Umbilical cord (tissue), 1 donor: ENCODE measurements at regions not wholly inside any gene's neighbourhood (a gene's known extent, or its start where the extent isn't known, plus 50 kb on each side); places are given as distances from the start of the nearest gene placed in this dataset.
"Not testable (repeated sequence)": the region's sequence is repeated elsewhere in the genome, so short reads cannot be mapped to it uniquely, and the experiment has no call there.

ENCODE experiments used
- DNase-seq: peaks from one replicate; pipeline ENCODE4 v3.0.0-alpha.2; 2015; ENCODE audit warnings: low spot score

DNA sequence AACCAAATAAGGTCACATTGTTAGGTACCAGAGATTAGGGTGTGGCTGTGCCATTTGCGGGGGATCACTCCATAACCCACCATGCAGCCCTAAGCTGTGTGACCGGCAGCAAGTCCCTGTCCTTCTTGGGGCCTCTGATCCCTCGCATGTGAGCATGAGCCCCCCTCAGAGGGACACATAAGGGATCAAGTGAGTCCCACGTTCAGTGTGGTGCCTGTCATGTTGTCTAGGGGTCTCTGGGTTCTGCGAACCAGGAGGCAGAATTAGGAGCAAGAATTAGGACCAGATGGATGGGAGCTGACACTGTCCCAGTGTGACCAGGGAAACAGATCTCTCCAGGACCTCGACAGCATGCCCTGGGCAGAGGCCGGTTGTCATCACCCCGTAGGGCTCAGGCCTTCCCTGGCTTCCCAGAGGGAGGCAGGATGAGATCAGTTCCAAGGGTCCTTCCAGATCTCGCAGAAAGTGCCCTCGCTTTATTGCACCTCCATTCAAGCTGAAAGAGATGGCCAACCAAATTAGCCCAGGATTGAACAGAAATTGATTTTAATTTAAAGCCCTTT, 113.2 kb upstream of the OTOS start:
- no peak for DNase-seq

DNA sequence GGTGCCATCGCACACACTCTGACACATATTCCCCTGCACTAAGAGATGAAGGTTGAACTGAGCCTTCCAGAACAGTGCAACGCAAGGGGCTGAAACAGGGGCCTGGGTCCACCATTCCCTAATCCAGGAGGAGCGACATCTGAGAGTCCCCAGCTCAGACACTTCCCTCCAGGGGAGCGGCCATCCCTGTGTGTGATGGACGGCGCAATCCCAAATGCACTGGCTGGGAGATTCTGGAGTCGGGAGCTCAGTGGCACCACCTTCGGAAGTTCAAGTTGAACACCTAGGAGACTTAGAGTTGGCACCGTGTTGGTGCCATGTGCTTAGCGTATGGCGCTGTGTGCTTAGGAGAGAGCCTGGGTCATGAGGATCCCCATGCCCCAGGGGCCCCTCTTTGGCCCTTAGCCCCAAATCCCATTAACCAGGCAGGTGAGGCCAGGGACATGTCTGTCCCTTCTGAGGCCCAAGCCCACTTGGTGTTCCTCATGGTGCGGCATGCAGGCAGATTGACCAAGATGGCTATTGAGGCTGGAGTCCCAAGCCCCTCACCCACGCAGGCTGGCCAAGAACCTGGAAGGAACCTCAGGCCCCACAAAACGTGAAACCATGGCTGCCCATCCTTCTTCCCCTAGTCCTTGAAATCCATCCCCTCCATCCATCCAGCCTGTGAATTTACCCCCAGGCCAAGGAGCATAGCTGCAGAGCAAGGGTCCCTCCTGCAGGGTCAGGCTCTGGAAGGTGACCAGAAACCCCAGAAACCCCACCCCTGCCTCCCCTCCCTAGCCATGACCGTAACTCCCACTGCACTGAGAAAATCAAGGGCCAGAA, 114.1 kb upstream of the OTOS start:
- no peak for DNase-seq

DNA sequence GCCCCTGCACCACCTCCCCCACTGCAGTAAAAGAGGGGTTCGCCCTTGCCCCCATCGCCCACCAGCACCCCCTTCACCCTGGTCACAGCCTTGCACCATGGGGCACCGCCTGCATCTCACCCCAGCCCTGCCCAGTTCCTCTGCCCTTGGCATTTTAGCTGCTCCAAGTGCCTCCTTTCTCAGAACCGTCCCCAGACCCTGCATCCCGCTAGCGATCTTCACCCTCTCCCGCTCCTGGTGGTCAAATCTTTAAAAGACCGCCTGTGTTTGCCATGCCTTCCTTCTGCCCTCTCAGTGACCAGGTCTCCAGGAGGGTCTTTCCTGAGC, 114.7 kb upstream of the OTOS start:
- no peak for DNase-seq

DNA sequence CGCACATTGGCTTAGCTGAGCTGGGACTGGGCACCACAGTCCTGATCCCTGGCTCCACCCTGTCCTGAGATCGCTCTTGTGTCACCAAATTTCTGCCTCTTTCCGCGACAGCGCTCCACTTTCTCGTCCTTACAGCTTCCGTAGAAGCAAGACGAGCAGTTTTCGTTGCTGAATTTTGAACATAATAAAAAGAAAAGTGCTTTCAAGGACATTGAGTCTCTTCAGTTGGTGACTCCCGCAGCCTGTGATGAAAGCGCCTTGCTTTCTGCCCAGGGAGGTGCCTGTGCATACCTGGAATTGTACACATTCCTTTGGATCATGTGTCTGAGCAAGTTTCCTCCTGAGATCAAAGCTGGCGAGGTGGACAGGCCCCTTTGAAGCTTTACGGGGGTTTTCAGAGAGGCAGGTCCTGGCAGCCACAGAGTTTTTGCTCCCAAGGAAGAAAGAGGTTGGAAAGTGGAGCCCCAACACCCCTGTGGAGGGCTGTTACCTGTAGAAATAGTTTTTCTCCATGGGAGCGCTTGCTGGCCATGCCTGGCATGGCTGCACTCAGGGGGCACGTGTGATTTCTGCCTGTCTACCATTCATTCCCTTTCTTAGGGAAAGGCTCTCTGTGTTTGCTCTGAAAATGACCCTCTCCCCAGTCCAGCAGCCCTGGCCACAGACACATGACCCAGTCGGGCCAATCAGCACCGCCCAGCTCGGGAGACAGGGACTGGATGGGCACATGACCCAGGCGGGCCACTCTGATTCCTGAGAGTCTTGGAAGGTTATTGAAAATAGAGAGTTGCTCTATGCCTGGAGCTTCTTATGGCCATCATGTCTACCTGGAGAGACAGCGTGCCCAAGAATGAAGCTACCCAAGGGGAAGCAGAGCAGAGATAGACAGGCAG, 115.6 kb upstream of the OTOS start:
- peak; percentile 71 for DNase-seq

DNA sequence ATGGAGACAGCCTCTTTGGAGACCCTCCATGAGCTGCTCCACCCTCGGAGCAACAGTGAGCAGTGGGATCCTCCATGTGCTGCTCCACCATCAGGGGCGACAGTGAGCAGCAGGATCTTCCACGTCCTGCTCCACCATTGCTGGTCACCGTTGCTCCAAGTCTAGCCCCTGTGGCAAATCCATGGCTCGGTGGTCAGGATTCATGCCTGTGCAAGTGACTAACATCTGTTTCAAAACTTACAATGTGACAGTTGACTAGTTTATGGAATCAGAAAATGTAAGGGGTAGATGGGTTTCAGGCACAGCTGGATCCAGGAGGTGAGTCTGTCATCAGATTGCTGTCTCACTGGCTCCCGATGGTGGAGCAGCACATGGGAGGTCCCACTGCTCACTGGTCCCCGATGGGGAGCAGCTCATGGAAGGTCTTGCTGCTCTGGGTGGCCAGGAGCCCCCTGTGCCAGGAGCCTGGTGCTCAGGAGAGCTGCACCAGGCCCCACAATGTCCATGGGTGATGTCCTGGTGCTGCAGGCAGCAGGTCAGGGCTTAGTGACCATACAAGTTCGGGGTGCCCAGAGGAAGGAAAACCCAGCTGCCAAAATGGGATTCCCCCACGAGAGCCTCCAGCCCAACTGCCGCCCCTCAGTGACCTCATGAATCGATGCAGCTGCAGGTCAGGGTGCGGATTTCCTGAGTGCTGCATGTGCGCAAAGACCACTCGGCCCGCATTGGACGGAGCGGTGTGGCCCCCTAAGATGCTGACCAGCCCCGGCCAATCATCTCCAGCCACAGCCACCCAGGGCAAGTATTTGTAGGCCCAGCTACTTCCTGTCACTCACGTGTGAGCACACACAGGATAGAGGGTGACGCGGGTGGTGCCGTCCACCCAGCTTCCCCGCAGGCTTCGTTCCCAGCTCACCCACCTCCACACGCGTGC, 116.5 kb upstream of the OTOS start:
- no peak for DNase-seq

DNA sequence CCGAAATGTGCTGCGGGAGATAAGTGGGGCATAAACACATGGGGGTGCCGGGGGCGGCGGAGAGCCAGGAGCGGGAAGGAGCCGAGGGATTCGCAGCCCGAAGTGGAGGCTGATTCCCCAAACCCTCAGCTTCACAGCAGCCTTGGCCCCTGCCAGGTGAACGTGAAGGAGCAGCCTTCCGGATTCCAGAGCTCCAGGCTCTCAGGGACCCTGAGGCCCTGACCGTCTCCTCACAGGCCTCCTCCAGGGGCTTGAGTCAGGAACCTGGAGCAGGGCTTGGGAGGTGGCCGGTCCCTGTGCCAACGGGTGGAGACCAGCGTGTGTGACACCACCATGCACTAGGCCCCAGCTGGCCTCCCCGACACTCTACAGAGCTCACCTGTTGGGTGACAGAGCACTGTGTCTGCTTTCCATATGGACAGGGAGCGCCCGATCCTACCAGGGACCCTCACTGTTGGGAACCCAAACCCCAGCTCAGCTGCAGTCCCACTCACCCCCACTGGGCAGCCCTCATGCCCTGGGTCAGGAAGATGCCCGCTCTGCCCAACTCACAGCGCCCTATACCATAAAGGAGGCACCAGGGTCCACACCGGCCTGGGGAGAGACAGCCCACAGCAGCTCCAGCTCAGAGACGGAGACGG, 117.6 kb upstream of the OTOS start:
- DNase-seq = no peak

DNA sequence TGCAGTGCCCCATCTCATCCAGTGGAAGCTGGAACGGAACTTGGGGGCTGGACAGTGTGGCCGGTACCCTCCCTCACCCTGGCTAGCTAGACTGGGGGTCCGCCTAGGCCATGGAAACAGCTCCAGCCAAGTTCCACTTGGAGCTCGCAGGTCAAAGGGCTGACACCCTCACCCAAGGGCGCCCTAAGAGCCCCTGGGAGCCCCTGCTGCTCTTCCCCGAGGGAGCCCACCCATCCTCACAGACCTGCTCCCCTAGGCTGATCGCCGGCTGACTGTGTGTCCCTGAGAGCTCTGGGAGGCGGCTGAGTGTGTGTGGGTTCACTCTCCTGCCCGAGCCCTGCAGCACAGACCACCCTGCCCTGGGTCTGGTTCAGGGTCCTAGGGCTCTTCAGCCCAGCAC, 118.2 kb upstream of the OTOS start:
- no peak for DNase-seq

DNA sequence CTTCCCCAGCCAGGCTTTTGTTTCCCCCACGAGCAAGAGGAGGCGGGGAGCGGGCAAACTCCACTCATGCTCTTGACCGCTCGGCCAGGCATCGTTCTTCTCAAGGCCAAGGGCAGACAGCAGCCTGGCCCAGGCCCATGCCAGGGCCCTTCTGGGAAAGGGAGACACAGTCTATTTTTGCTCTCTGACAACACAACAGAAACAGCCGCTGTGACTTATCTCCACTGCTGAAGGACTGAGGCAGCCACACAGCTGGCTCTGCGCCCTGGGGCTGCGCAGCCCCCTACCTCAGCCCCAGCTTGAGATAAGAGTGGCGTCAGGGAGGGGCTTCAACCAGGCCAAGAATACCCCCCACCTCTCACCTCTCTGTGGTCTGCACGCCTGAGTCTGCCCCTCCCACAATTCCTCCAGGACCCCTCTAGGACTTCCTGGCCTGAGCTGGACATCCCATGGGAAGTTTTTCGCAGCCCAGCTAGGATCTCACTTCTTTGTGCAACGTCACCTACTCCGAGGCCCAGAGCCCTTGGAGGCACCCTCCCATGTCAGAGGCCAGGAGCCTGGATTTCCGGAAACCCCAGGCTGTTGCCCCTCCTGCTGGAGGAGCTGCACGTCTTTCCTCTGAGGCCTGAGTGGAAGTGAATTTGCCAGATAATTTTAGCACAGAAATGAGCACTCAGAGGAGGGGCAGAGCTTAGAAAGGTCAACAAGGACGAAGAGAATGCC, 118.9 kb upstream of the OTOS start:
- DNase-seq = peak; percentile 88

DNA sequence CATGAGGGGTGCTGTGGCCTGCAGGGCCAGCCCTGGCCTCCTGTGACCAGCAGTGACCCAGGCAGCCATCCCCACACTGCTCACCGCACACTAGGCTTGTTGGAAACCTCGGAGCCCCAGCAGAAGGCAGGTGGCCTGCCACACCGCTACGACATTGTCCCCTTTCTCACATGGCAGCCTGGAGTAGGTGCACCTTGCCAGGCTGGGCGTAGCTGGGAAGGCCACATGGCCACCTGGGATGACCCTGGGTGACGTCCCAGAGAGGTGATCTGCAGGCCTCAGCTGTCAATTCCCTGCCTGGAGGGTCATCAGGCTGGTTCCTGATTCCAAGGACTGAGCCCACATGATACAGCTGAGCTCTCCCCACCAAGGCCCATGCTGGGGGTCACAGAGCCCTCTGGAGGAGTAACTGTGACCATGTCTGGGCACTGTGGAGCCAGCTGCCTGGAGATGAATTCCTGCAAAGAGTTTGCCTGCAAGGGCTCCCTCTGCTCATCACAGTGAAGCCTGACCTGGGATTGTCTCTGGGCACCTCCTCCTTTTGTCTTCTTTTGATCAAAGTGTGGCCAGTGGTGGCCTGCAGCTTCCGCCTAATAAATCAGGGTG, 119.6 kb upstream of the OTOS start:
- DNase-seq = no peak

DNA sequence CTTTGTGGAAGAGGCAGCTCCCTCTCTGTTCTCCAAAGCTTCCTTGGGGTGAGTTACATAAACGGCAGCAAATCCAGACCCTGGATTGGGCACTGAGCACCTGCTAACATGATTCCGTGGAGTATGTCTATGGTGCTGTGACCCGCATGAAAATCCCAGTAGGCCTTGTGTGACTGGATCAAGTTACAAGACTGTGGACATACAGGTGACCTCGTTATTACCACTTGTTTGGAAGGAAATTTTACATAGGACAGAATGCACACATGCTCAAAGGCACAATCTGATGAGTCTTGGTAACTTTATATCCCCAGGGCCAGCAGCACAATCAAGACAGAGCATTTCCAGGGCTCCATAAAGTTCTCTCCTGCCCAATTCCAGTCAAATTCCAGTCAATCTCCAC, 120.2 kb upstream of the OTOS start:
- no peak for DNase-seq

DNA sequence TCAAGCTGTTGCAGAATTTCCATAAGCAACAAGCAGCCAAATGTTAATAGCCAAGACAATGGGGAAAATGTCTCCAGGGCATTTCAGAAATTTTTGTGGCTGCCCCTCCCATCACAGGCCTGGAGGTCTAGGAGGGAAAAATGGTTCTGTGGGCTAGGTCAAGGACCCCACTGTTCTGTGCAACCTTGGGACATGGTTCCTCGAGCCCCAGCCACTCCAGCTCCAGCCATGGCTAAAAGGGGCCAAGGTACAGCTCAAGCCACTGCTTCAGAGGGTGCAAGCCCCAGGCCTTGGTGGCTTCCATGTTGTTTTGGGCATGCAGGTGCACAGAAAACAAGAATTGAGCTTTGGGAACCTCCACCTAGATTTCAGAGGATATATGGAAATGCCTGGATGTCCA, 122.1 kb upstream of the OTOS start:
- DNase-seq = not testable (repeated sequence)

DNA sequence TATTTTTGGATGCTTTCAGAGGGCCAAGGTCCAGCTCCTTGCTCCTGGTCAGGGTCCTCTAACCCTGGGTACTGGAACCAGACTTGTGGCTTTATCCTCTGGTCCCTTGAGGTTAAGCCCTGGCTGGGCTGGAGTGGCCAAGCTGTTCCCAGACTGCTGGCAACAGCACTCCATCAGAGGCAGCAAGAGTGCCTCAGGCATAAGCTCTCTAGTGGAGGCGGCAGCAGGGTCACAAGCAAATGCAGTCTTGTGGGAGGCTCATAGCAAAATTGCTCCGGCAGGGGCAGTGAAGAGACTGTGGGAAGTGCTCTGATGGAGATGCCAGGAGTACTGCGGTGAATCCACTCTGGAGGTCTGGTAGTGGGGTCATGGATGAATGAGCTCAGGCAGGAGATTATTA, 128.9 kb upstream of the OTOS start:
- DNase-seq = no peak

DNA sequence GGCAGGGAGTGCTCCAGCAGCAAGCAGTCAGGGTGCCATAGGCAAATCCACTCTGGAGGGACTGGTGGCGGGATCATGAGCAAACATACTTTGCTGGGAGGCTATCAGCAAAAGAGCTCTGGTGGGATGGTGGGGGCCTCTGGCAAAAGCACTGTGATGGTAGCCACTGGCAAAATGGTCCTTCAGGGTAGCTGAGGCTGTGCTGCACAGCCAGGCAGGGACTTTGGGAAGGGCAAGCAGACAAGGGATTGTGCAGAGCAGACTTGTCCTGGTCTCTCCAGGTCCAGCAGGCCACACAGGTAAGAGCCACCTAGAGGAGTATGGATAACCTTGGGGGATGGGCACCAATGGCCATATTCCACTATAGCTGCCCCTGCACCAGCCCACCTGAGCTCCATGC, 129.4 kb upstream of the OTOS start:
- no peak for DNase-seq

DNA sequence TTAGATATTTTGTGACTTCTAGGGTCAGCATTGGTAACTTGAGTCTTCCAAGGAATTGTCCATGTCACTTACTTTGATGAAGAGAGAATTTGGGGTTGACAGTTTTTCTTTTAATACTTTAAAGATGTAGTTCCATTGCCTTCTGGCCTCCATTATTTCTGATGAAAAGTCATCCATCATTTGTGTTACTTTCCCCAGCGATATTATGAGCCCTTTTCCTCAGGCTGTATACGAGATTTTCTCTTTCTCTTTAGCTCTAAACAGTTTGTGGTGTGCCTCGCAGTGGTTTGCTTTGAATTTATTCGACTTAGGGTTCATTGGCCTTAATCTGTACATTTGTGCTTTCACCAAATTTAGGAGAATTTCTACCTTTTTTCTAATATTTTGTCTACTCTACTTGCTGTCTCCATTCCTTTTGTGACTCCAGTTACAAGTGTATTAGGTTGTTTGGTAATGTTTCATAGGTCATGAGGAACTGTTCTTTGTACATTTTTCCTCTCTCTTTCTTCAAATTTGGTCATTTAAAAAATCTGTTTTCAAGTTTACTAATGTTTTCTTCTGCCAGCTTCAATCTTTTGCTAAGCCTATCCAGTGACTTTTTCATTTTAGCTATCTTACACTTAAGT, 131.4 kb upstream of the OTOS start:
- DNase-seq = no peak

DNA sequence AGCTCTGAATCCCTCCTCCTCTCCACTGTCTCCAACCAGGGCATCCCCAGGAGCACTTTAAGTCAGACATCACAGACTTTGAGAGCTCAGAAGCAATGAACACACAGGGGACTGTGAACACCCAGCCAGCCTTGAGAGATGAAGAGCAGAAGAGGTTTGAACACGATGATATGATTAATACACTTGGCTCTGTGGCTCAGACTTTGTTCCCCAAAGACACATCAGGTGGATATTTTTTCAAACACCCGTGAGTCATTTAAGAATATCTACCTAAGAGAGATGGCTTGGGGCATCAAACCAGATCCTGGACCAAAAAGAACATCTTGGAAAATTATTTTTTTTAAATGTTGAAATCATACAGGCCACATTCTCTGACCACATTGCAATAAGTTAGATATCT, 134.9 kb upstream of the OTOS start:
- DNase-seq = peak; percentile 40

DNA sequence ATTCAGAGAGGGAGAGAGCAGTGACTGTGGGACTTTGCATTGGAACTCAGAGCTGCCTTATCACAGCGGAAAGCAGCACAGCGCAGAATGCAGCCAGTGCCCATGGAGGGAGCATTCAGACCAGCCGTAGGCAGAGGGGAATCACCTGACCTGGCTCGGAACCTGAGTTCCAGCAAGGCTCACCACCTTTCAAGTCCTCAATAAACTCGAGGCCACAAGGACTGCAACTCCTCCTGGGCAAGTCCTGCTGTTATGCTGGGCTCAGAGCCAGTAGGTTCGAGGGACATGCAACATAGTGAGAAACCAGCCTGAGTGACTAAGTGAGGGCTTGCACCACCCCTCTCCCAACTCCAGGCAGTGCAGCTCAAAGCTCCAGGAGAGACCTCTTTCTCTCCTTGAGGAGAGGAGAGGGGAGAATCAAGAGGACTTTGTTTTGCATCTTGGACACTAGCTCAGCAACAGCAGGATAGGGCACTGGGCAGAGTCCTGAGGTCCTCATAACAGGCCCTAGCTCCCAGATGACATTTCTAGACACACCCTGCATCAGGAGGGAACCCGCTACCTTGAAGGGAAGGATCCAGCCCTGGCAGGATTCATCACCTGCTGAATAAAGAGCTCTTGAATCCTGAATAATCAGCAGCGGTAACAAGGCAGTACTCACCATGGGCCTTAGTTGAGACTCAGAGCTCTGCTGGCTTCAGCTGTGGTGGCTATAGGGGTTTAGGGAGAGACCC, 136.8 kb upstream of the OTOS start:
- no peak for DNase-seq

DNA sequence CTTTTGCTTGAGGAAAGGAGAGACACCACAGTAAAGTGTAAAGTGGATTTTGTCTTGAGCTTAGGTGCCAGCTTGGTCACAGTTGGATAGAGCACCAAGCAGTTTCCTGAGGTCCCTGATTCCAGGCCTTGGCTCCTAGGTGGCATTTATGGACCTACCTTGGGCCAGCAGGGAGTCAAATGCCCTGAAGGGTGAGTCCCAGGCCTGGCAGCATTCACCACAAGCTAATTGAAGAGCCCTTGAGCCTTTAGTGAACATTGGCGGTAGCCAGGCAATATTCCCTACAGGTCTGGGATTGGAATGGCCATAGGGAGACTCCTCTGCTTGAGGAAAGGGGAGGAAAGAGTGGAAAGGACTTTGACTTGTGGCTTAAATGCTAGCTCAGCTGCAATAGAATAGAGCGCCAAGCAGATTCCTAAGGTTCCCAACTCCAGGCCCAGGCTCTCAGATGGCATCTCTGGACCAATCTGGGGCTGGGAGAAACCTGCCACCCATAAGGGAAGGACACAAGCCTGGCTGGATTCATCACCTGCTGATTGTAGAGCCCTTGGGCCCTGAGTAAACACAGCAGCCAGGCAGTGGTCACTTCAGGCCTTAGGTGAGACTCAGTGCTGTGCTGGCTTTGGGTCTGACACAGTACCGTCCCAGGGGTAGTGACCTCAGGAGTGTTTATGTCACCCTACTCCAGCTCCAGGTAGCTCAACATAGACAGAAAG, 137.5 kb upstream of the OTOS start:
- no peak for DNase-seq

DNA sequence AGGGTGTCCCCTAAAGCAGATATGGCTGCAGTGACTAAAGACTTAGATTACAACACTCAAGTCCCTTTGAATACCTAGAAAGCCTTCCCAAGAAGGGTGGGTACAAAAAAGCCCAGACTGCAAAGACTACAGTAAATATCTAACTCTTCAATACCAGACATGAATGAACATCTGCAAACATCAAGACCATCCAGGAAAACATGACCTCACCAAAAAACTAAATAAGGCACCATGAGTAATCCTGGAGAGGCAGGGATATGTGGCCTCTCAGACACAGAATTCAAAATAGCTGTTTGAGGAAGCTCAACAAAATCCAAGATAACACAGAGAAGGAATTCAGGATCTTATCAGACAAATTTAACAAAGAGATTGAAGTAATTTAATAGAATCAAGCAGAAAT, 138.2 kb upstream of the OTOS start:
- peak; percentile 85 for DNase-seq
